OCI-LY1 (cell line): ENCODE measurements at regions not wholly inside any gene's neighbourhood (a gene's known extent, or its start where the extent isn't known, plus 50 kb on each side); places are given as distances from the start of the nearest gene placed in this dataset.

Experiments
- EZH2 ChIP-seq: fragments of 200-600 bp; sonication (generic), shearing (Covaris generic); IDR thresholded peaks from 2 replicates; pipeline ENCODE4 v1.8.0; 2017; ENCODE audit warnings: borderline replicate concordance, mixed run types, mild to moderate bottlenecking, antibody characterized with exemption, low read length, moderate library complexity, mixed read lengths
- TF ChIP-seq, protein P1 (sequence below): fragments of 200-600 bp; sonication (generic), shearing (Covaris generic); IDR thresholded peaks from 2 replicates; pipeline ENCODE4 v1.5.1; 2017; ENCODE audit warnings: mild to moderate bottlenecking, antibody characterized with exemption, low read length, moderate library complexity, mixed read lengths

DNA sequence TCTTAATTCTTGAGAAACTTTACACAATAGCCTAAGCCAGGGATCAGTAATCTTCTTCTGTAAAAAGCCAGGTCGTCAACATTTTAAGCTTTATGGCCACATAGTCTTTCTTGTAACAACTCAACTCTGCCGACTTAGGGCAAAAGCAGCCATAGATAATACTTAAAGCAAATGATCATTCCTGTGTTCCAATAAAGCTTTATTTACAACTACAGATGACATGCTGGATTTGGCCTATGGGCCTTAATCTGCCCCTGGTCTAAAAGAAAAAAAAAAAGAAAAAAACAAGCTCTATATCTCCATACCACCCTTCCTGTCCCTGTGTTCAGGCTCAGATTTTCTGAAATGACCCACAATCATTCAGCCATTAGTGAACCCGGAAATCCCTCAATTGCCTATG, 220.3 kb downstream of the ENC1 start:
- no peak for TF ChIP-seq EZH2
- TF ChIP-seq, protein P1, sequence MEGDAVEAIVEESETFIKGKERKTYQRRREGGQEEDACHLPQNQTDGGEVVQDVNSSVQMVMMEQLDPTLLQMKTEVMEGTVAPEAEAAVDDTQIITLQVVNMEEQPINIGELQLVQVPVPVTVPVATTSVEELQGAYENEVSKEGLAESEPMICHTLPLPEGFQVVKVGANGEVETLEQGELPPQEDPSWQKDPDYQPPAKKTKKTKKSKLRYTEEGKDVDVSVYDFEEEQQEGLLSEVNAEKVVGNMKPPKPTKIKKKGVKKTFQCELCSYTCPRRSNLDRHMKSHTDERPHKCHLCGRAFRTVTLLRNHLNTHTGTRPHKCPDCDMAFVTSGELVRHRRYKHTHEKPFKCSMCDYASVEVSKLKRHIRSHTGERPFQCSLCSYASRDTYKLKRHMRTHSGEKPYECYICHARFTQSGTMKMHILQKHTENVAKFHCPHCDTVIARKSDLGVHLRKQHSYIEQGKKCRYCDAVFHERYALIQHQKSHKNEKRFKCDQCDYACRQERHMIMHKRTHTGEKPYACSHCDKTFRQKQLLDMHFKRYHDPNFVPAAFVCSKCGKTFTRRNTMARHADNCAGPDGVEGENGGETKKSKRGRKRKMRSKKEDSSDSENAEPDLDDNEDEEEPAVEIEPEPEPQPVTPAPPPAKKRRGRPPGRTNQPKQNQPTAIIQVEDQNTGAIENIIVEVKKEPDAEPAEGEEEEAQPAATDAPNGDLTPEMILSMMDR: no peak
